Neural progenitor cell (in vitro differentiated cells): ENCODE measurements at regions not wholly inside any gene's neighbourhood (a gene's known extent, or its start where the extent isn't known, plus 50 kb on each side); places are given as distances from the start of the nearest gene placed in this dataset.

ENCODE experiments used
- CTCF ChIP-seq: fragments of 200-600 bp; sonication (generic); IDR thresholded peaks from 2 replicates; pipeline ENCODE4 v1.5.1; 2017; ENCODE audit warnings: antibody characterized with exemption, mild to moderate bottlenecking
- EZH2phosphoT487 ChIP-seq: fragments of 200-600 bp; sonication (generic); IDR thresholded peaks from 2 replicates; pipeline ENCODE4 v1.6.1; 2017; ENCODE audit warnings: antibody characterized with exemption

DNA sequence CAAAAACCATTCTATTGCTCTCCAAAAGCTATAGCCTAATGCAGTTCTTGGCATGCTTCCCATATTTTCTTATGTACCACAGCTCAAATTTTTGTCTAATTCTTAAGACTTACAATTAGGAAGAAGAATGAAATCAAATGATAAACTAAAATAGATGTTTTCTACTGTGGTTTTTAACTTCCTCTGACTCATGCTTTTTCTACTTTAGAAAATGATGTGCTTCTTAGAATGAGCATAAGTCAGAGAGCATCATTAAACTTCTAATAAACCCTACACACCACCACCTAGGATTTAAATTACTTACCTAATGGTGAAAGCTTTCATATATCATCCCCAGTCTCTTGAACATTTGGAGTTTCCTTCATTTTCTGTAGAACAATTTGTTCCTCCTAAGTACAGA, 217.0 kb upstream of the NDST3 start:
- TF ChIP-seq CTCF (no peak), EZH2phosphoT487 (no peak)
